Right cardiac atrium (tissue), 5 donors: ENCODE measurements at regions not wholly inside any gene's neighbourhood (a gene's known extent, or its start where the extent isn't known, plus 50 kb on each side); places are given as distances from the start of the nearest gene placed in this dataset.

ENCODE experiments used
- ATAC-seq, 2 donors: fragments of 200-7000 bp; cut with Tn5 transposase; one replicate each; pipeline versions ENCODE4 v1.8.0 to v1.9.1; 2020; ENCODE audit warnings: moderate library complexity in 2 of 2, mild to moderate bottlenecking in 1 of 2
- DNase-seq, 3 donors: peaks; one replicate each; pipeline ENCODE4 v3.0.0-alpha.2; 2020
- H3K27ac ChIP-seq: one replicate; pipeline ENCODE4 v1.5.1; 2013; ENCODE audit warnings: mild to moderate bottlenecking, low read length, control low read depth, moderate library complexity
- H3K27me3 ChIP-seq: one replicate; pipeline ENCODE4 v1.6.1; 2013; ENCODE audit not compliant: control insufficient read depth, insufficient read depth
- H3K4me1 ChIP-seq: one replicate; pipeline ENCODE4 v1.6.1; 2013; ENCODE audit warnings: low read length; ENCODE audit not compliant: control insufficient read depth, insufficient read depth
- H3K4me3 ChIP-seq: one replicate; pipeline ENCODE4 v1.5.1; 2013; ENCODE audit warnings: low read length, control low read depth
- H3K9me3 ChIP-seq: one replicate; pipeline ENCODE4 v1.6.1; 2013; ENCODE audit warnings: low read length; ENCODE audit not compliant: control insufficient read depth
- WGBS: extraction: QIAGEN DNeasy Blood & Tissue Kit; methylation state at CpG from one replicate; pipeline ENCODE4 v1.1.7; 2013; 5-methylcytosine and 5-hydroxymethylcytosine counted together
- intact Hi-C, 4 donors: fragments of 100-400 bp; cut with DNase I; formaldehyde crosslinking; loops; one replicate each; pipeline versions ENCODE4 v1.11.0 to v1.14.0; 2022 to 2023
- donor health status: healthy with polysubstance abuse.
- donor health status: DM: no; HTN: yes; CAD: no.
- donor health status: DM: no; HTN: no; CAD: no.
- donor health status: DM: no; HTN: yes; CAD: no; lungs with severe emphysema.
- donor health status: DM: yes; HTN: yes; CAD: no.

GRCh38 chrX:112577146-112577545, 102.6 kb downstream of the LHFPL1 start:
- no peaks in the 10 kb centered on the region for H3K27me3 ChIP-seq
- intact Hi-C loops = no loop called here
- ATAC-seq (no peak), DNase-seq (no peak)
- no peaks in the 10 kb centered on the region for H3K9me3 ChIP-seq
- no peak overlapping the region for H3K4me3 ChIP-seq
- no peaks in the 10 kb centered on the region for H3K4me1 ChIP-seq
- H3K27ac ChIP-seq = no peak overlapping the region
- WGBS = 83% methylated on average over 2 of the region's 2 CpGs

GRCh38 chrX:112571388-112571787, 108.3 kb downstream of the LHFPL1 start:
- ATAC-seq (no peak), DNase-seq (no peak)
- 86% methylated on average over 1 of the region's 1 CpG for WGBS
- Histone ChIP-seq H3K27ac (no peak overlapping the region), H3K9me3 (no peaks in the 10 kb centered on the region), H3K4me1 (no peaks in the 10 kb centered on the region), H3K27me3 (no peaks in the 10 kb centered on the region), H3K4me3 (no peak overlapping the region)
- intact Hi-C loops = no loop called here

GRCh38 chrX:112555831-112556230, 123.9 kb downstream of the LHFPL1 start:
- no peak for ATAC-seq
- 81% methylated on average over 3 of the region's 3 CpGs for WGBS

GRCh38 chrX:112545051-112545450, 134.7 kb downstream of the LHFPL1 start:
- no peak overlapping the region for H3K27ac ChIP-seq
- ATAC-seq (no peak), DNase-seq (no peak)
- WGBS = 74% methylated on average over 4 of the region's 4 CpGs
- H3K4me3 ChIP-seq = no peak overlapping the region
- H3K9me3 ChIP-seq = no peaks in the 10 kb centered on the region
- H3K27me3 ChIP-seq = no peaks in the 10 kb centered on the region
- intact Hi-C loops = no loop called here
- H3K4me1 ChIP-seq = no peaks in the 10 kb centered on the region

More at GRCh38 chrX:112555831-112556230, 123.9 kb downstream of the LHFPL1 start:
- Histone ChIP-seq H3K27me3 (no peaks in the 10 kb centered on the region), H3K4me3 (no peak overlapping the region), H3K27ac (no peak overlapping the region), H3K4me1 (no peaks in the 10 kb centered on the region), H3K9me3 (no peaks in the 10 kb centered on the region)
- no peak for DNase-seq
- intact Hi-C loops = no loop called here

- no peak overlapping the region for H3K4me3 ChIP-seq
- ATAC-seq = no peak
- no peaks in the 10 kb centered on the region for H3K27me3 ChIP-seq
- no peaks in the 10 kb centered on the region for H3K9me3 ChIP-seq
- H3K27ac ChIP-seq = no peak overlapping the region
- no peaks in the 10 kb centered on the region for H3K4me1 ChIP-seq
- WGBS = 49% methylated on average over 2 of the region's 2 CpGs
- intact Hi-C loops = no loop called here
- DNase-seq = no peak
Measured at GRCh38 chrX:112536544-112536943, 143.2 kb downstream of the LHFPL1 start.

- Histone ChIP-seq H3K27me3 (no peaks in the 10 kb centered on the region), H3K27ac (no peak overlapping the region), H3K4me3 (no peak overlapping the region), H3K4me1 (no peaks in the 10 kb centered on the region), H3K9me3 (no peaks in the 10 kb centered on the region)
- ATAC-seq (no peak), DNase-seq (no peak)
- intact Hi-C loops = no loop called here
Measured at GRCh38 chrX:112527903-112528302, 151.8 kb downstream of the LHFPL1 start.

- H3K4me3 ChIP-seq = no peak overlapping the region
- no peaks in the 10 kb centered on the region for H3K9me3 ChIP-seq
- no peaks in the 10 kb centered on the region for H3K27me3 ChIP-seq
- no peak for ATAC-seq
- H3K4me1 ChIP-seq = no peaks in the 10 kb centered on the region
- DNase-seq = no peak
- 55% methylated on average over 2 of the region's 2 CpGs for WGBS
- H3K27ac ChIP-seq = no peak overlapping the region
- intact Hi-C loops = no loop called here
Measured at GRCh38 chrX:112521676-112522075, 158.1 kb downstream of the LHFPL1 start.

GRCh38 chrX:112520124-112520523, 159.6 kb downstream of the LHFPL1 start:
- intact Hi-C loops = no loop called here

GRCh38 chrX:112513154-112513553, 166.6 kb downstream of the LHFPL1 start:
- 71% methylated on average over 3 of the region's 3 CpGs for WGBS

More at GRCh38 chrX:112520124-112520523, 159.6 kb downstream of the LHFPL1 start:
- Histone ChIP-seq H3K4me3 (no peak overlapping the region), H3K27ac (no peak overlapping the region), H3K9me3 (no peaks in the 10 kb centered on the region), H3K27me3 (no peaks in the 10 kb centered on the region), H3K4me1 (no peaks in the 10 kb centered on the region)
- no peak for ATAC-seq
- DNase-seq = no peak
- 68% methylated on average over 1 of the region's 1 CpG for WGBS

GRCh38 chrX:112512509-112512908, 167.2 kb downstream of the LHFPL1 start:
- 59% methylated on average over 3 of the region's 3 CpGs for WGBS
- Histone ChIP-seq H3K4me3 (no peak overlapping the region), H3K4me1 (no peaks in the 10 kb centered on the region), H3K9me3 (no peaks in the 10 kb centered on the region), H3K27ac (no peak overlapping the region), H3K27me3 (no peaks in the 10 kb centered on the region)
- no peak for ATAC-seq
- intact Hi-C loops = no loop called here
- no peak for DNase-seq

More at GRCh38 chrX:112513154-112513553, 166.6 kb downstream of the LHFPL1 start:
- DNase-seq (no peak), ATAC-seq (no peak)
- Histone ChIP-seq H3K27ac (no peak overlapping the region), H3K4me1 (no peaks in the 10 kb centered on the region), H3K27me3 (no peaks in the 10 kb centered on the region), H3K9me3 (no peaks in the 10 kb centered on the region), H3K4me3 (no peak overlapping the region)
- intact Hi-C loops = no loop called here

GRCh38 chrX:112510629-112511028, 169.1 kb downstream of the LHFPL1 start:
- no peak for DNase-seq
- Histone ChIP-seq H3K27me3 (no peaks in the 10 kb centered on the region), H3K4me3 (no peak overlapping the region), H3K4me1 (no peaks in the 10 kb centered on the region), H3K27ac (no peak overlapping the region), H3K9me3 (no peaks in the 10 kb centered on the region)
- WGBS = 80% methylated on average over 3 of the region's 3 CpGs
- intact Hi-C loops = no loop called here
- no peak for ATAC-seq

- DNase-seq = no peak
- H3K9me3 ChIP-seq = no peaks in the 10 kb centered on the region
- WGBS = 86% methylated on average over 2 of the region's 2 CpGs
- intact Hi-C loops = no loop called here
- ATAC-seq = no peak
- no peaks in the 10 kb centered on the region for H3K27me3 ChIP-seq
- no peak overlapping the region for H3K4me3 ChIP-seq
- no peaks in the 10 kb centered on the region for H3K4me1 ChIP-seq
- no peak overlapping the region for H3K27ac ChIP-seq
Measured at GRCh38 chrX:112477653-112478052, 202.1 kb downstream of the LHFPL1 start.
